Brain pericyte (primary cell): ENCODE measurements at regions not wholly inside any gene's neighbourhood (a gene's known extent, or its start where the extent isn't known, plus 50 kb on each side); places are given as distances from the start of the nearest gene placed in this dataset.
"Not testable (repeated sequence)": the region's sequence is repeated elsewhere in the genome, so short reads cannot be mapped to it uniquely, and the experiment has no call there.

Experiments
- DNase-seq: peaks from one replicate; pipeline ENCODE4 v3.0.0-alpha.2; 2012; ENCODE audit warnings: low read depth, low spot score

DNA sequence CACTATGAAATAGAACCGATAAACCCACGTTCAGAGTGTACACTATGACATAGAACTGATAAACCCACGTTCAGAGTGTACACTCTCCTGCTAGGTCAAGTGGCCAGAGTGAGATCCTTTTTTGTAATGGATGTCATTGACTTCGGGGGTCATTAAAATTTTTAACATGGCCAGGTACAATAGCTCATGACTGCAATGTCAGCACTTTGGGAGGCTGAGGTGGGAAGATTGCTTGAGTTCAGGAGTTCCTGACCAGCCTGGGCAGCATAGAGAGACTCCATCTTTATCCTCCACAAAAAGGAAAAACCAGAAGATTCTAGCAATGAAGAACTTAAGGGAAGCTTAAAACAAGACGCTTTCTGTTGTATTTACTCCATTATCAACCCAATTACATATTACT lies 439.7 kb upstream of the FRG1 start:
- no peak for DNase-seq

DNA sequence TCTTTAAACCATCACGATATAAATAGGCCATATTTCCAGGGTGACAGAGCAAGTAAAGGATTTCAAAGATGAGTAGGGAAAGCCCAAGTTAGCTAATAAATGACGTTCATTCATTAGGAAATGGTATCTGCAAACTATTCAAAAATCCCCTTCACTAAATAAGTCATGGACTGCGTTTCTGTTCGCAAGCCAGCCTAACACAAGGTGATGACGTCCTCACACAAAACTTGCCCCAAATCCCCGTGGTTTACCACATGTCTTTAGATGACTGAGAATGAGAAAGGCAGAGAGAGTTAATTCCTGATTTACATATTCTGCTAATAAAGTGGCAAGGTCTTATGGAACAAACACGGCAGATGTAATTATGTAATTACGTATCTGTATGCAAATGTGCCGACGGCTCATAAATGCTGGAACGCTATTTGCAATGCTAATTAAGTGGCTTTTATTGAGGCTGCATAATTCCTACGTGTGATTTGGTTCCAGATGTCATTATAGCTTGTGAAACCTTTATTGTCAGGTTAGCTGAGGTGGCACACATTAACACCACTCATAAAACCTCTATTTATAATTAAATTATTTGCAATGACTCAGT lies 437.7 kb upstream of the FRG1 start:
- DNase-seq = no peak

DNA sequence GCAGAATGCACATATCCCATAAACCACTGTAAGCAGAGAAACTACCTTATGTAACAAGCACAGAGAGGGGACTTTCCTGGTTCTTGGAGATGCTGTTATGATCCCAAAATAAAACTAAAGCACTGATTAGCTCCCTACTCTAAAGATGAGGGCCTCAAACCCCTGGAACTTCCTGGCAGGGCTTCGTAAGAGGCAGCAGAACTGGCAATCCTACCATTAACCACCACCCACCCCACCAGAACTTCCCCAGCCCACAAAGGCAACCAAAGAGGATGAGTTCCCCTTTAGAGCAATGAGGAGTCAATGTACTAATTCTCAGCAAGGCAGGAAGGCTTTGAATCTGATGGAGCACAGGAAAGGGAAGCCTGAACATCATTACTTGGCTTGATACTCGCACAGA lies 436.5 kb upstream of the FRG1 start:
- no peak for DNase-seq

DNA sequence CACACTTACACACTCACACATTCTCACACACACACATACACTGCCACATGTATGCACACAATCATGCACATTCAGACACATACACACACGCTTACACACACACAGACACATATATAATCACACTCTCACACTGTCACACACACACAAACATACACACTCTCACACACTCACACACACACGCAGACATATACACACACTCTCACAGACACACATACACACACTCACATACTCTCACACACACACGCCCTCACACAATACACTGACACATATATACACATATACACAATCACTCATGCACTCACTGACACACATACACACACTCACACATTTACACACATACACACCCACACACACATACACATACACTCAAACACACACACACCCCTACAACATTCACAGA lies 435.3 kb upstream of the FRG1 start:
- no peak for DNase-seq

DNA sequence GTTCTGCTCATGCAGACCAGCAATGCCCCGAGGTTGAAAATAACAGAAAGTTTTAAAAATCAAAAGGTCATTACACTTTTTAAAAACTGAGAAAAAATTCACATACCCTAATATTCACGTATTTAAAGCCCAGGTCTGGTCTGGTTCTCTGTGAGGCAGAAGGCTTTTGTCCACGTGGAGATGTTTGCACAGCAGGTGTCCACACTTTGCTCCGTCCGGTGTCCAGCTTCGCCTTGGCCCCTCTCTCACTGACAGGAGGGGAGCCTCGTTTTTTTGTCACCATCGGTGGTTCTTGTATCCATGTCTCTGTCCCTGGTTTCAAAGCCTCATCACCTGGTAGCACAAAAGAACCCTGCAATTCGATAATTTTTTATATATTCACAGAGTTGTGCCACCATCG lies 434.6 kb upstream of the FRG1 start:
- DNase-seq = no peak

DNA sequence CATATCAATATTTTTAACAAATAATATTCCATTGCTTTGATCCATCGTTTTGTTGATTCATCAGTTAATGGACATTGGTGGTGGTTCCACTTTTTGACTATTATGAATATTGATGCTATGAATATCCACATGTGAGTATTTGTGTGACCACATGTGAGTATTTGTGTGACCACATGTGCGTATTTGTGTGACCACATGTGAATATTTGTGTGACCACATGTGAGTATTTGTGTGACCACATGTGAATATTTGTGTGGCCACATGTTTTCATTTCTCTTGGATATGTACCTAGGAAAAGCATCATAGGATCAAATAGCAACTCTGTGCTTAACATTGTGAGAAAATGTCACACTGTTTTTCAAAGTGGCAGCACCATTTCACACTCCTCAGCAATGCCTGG lies 433.6 kb upstream of the FRG1 start:
- no peak for DNase-seq

DNA sequence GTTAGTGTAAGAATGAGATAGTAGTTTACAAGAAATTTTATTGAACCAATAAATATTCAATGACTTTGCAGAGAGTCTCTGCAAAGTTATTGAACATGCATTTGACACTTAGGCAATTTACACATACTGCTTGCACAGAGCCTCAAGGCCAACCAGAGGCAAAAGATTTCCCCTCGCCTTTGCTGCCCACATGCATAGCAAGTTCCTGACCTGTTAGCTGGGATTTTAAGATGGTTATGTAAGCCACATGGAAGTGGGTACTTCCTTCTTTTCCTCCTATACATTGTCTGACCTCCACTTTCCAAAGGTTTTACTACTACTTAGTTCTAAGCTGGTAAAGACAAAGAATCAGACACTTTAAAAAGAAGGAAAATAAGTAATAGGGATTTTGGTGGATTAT lies 430.1 kb upstream of the FRG1 start:
- no peak for DNase-seq

DNA sequence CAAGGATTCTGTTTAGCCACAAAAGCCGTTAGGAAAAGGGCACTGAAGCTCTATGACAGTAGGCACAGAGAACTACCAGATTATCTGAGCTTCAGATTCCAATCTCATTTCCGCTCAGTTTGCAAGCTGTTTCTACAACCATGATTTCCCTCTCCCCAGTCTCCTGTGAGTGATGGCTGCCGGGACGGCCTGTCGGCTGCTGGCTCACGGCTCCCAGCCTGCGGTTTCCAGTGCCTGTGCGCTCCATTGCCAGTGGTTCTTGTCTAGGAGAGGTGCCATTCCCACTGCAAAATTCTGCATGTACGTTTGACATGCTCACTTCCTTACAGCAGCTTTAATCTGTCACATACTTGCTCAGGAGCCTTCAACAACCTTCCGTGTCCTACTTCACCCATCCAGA lies 429.1 kb upstream of the FRG1 start:
- DNase-seq = no peak

DNA sequence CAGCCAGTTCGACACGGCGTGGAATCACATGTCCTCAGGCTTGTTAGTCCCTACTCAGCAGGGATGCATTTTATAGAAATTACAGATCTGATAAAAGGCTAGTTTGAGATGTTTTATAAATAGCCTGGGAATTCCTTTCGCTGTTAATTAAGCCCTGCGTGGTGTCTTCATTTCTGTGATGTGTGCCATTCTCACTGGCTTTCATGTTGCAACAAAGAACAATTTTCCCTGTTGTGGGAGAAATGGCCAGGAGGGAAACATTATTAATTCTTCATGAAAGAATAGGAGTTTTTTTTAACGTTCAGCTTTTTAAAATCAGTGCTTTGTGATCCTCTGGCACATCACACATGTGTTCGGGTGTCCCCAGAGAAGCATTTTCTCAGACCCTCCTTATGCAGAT lies 427.3 kb upstream of the FRG1 start:
- DNase-seq = no peak

DNA sequence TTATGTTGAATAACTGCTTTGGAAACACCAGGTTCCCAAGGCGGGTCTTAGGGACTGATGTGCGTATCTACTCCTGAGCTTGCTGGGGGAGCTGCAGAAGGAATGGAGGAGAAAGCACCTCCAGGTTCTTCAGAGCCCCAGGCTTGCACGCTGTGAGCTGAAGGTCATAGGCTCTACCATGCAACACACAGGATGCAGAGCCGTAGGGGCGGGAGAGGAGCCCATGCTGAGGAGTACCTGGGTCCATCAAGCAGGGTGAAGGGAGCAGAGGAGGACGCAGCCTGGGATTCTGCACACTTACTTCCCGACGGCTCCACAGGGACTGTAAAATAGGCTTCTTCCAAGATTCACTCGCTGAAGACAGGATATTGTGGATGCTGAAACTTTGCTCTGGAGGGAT lies 426.5 kb upstream of the FRG1 start:
- DNase-seq = no peak

DNA sequence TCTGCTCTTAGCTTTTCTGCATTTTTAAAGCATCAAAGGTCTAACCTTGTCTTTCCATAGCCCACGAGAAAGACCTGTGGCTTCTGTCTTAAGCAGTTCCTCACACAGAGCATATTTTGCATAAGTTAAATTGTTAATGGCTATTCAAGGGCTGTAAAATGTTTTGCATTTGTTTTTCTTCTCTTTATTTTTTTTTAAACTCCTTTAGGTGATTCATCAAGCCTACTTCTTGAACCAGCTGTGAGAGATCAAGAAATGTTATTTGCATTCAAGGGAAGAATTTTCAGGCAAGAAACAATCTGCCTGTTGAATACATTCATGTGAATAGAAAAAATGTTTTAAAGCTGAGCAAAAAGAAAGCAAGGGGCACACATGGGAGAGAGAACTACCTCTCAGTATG lies 423.8 kb upstream of the FRG1 start:
- DNase-seq = no peak

DNA sequence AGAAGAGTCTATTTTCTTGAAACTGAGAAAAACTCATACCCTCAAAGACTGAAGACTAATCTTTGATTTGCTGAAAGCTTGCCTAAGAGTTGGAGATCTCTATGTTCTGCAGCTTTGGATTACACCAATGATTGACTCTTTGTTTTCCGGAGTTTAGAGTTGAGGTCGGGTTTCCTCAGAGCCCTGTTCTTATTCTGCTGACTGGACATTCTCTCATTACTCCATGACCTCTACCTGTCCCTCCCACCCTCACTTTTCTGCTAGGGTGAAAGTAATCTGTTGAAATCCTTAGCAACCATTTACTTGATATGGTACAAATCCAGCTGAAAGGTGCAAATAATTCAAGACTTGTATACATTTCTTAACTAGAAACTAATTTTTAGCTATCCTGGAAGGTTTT lies 421.5 kb upstream of the FRG1 start:
- no peak for DNase-seq

DNA sequence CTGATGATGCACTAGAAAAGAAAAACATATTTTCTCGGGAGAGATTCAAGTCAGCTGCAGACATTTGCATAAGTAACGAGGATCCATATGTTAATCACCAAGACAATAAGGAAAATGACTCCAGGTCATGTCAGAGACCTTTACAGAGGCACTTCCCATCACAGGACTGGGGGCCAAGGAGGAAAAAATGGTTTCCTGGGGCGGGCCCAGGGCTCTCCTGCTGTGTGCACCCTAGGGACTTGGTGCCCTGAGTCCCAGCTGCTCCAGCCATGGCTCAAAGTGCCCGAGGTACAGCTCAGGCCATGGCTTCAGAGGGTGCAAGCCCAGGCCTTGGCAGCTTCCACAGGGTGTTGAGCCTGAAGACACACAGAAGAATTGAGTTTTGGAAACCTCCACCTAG lies 415.4 kb upstream of the FRG1 start:
- no peak for DNase-seq

DNA sequence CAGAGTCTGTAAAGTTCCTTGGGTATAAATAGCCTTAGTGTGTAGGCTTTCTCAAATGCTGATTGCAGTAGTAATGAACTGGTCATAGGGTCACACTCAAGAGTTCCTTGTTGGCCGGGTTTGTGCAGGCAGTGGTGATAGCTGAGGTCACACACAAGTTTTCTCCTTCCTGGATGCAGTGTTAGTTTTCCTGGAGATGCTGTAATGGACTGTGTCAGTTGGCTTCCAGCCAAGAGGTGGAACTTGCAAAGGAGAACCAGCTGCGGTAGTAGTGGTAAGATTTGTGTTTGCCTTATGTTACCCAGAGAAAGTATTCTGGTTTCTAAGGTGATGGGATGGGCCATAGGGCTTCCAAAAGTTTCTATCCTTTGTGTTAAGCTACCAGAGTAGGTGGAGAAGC lies 409.8 kb upstream of the FRG1 start:
- no peak for DNase-seq

DNA sequence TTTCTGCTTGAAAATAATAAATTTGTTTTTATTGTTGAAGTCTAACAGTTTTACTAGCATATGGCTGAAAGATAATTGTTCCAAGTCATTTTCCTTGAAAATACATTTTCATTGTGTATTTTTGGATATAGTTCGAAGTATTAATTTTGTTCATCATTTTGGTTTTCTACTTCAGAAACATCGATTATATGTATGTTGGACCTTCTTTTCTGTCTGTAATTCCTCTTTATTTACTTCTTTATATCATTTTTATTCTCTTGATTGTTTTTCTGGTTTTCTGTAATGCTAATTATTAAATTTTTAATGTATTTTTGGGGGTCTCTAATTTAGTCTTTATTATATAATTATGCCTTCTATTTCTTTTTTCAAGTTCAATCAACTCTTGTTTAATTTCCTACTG lies 407.1 kb upstream of the FRG1 start:
- no peak for DNase-seq

DNA sequence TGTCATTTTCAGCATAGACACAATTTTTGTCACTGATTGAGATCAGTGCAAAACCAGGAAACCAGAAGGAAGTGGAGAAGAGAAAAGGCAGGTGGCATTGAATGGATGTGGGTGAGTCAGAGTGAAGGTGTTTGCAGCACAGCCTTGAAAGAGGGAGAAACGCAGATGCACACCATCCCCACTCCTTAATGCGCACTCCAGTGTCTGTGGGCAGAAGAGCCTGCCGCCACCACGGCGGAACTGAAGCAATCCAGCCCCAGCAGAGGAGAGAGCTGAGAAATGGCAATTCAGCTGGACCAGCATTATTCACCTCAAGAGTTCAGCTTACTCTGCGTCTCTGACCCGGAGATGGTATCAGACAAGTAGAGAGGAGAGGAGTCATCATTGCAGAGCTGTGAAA lies 393.1 kb upstream of the FRG1 start:
- DNase-seq = no peak

DNA sequence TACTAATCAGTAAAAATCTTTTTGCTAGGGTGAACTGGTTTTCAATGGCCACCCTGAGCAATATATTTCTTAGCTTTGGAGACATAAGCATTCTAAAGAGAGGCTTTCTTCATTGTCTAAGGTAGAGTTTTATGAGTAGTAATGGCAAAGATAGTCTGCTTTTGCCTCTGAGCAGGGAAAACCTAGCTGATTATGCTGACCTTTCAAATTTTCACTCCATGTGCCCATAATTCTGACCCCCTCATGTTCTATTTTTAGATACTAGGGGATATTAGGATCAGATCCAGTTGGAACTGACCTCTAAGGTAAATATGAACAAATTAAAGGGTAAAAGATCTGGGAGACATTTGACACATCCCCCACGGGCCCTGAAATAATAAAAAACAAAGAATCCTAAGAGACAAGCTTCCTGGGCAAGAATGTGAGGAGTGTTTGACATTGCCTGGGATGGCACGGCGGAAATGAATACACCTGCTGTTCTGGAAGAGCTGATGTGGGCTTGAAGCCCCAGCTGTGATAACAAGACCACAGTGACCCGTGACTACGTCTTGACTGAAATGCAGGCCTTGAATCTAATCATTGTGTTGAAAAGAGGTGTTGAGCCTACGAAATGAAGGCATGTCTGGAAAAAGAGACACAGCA lies 392.1 kb upstream of the FRG1 start:
- no peak for DNase-seq

DNA sequence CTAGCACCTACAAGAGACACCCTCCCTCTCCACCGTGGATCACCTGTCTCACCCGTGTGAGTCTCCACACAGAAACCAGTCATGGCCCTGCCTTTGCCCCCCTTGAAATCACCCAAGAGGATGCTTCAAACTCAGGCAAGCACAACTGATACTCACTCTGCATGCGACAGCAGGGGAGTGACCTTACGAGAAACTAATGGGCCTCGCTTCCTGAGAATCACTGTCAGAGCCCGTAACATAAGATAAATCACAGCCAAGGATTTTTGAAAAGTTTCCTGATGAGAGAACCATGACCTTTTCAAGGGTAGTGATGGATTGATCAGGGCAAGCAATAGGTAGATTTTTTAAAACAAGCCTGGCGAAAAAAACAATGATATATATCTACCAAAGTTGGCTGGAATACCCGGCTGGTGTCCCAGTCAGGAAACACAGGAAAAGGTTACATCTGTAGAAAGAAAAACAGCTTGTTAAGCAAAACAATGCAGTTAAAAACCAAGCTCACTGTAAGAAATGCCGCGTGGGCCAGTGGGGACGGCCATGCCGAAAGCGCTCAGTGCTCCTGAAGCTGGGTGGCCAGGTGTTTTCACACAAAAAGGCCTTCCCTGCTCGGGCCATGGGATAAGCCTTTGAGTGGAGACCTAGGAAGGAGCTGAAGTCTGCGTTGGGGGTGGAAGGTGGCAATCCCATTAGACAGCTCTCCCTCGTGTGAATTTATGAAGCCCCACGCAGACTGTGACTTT lies 388.6 kb upstream of the FRG1 start:
- not testable (repeated sequence) for DNase-seq

DNA sequence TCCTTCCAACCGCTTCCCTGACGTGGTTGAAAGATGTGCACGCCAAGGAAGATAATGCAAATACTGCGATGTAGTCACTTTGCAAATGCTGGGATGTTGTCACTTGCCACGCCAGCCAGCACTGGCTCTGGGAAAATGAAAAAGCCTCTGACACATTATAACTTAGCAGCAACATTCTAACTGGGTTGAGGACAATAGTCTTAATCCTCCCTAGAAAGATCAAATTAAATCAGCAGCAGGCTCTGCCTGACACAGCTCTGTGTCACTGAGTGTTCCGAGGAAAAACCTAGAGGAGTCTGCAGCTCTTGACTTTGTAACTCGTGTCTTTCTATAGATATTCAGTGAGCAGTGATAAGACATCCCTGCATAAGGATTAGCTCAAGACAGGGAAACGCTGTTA lies 380.1 kb upstream of the FRG1 start:
- not testable (repeated sequence) for DNase-seq

DNA sequence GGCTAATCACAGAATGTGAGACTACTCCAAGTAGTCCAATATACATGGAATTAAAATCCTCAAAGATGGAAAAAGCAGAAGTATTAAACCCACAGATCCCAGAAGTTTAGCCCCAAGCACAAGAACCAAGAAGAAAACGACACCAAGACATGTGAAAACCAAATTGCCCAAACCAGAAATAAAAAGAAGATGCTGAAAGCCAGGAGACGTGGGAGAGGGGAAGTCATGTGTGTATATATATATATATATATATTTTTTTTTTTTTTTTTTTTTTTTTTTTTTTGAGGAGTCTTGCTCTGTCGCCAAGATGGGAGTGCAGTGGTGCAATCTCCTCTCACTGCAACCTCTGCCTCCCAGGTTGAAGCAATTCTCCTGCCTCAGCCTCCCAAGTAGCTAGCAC lies 376.9 kb upstream of the FRG1 start:
- DNase-seq = not testable (repeated sequence)

DNA sequence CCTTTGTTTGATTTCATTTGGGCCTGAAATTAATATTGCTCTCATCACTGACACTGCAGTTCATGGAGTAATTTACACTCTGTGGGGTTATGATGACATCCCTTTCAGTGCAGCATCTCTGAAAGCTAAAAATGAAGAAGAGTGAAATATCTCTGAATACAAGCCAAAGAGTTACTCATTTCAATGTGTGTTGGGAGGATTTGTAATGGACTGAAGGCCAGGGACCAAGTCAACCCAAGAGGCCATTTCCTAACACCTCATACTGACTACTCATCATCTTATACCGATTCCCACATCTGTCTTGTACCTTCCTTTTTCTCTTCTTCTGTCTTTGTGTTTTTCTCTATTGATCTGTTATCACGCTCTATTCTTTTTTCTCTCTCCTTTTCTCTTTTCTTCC lies 374.4 kb upstream of the FRG1 start:
- not testable (repeated sequence) for DNase-seq

DNA sequence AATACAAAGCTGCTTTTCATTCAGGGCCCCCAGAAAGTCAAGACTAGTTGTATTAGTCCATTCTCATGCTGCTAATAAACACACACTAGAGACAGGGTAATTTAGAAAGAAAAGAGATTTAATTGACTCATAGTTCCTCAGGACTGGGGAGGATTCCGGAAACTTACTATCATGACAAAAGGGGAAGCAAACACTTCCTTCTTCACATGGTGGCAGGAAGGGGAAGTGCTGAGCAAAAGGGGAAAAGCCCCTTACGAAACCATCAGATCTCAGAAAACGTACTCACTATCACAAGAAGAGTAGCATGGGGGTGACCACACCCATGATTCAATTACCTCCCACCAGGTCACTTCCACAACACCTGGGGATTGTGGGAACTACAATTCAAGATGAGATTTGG lies 373.8 kb upstream of the FRG1 start:
- not testable (repeated sequence) for DNase-seq

DNA sequence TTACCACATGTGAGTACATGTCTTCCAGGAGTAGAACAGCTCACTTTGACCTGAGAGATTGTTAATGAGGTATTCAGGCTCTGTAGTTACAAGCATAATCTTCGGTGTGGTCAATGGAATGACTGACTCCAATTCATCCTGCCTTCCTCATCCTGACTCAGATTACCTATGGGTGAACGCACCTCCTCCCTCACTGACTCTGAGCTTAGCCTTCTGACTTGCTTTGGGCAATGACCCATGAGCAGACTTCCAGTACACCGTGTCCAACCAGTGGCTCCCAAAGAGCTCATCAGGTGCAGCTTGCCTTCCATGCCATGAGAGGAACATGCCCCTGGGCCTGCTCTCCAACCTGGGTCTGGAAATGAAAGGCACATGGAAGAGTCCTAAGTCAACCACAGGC lies 361.0 kb upstream of the FRG1 start:
- not testable (repeated sequence) for DNase-seq
